GM12878 (cell line): ENCODE measurements at regions not wholly inside any gene's neighbourhood (a gene's known extent, or its start where the extent isn't known, plus 50 kb on each side); places are given as distances from the start of the nearest gene placed in this dataset.
A peak's percentile ranks its signal among the peaks of the same experiment; 100 is the strongest.

ENCODE experiments used
- ATAC-seq: fragments of 200-7000 bp; cut with Tn5 transposase; 3 replicates; pipeline ENCODE4 v1.9.1; 2020; ENCODE audit warnings: mild to moderate bottlenecking, moderate library complexity
- BruUV-seq: library from RNA; stranded (reverse); fragments of 400-500 nt; replicated peaks from 2 replicates; lab custom pipeline; 2021; lab: Mats Ljungman, UMichigan
- CTCF ChIA-PET: fragments of 300-600 bp; sonication (Branson Sonifier 250); formaldehyde crosslinking; extraction: SDS; loops from one replicate; lab custom pipeline; 2021; ENCODE audit warnings: inconsistent platforms; lab: Yijun Ruan, JAX
- POLR2A ChIA-PET: fragments of 350-600 bp; formaldehyde crosslinking; extraction: SDS; loops from one replicate; lab custom pipeline; 2021; ENCODE audit warnings: inconsistent platforms; lab: Charles Lee
- RAD21 ChIA-PET: fragments of 300-600 bp; sonication (Branson Sonifier 250); formaldehyde crosslinking; loops from one replicate; lab custom pipeline; 2023; ENCODE audit warnings: antibody characterized with exemption; ENCODE audit not compliant: unreplicated experiment; lab: Charles Lee
- SMC1A ChIA-PET: fragments of 300-600 bp; sonication (Branson Sonifier 250); formaldehyde crosslinking; loops from one replicate; lab custom pipeline; 2023; ENCODE audit not compliant: unreplicated experiment, uncharacterized antibody; lab: Charles Lee
- DNase-seq: peaks from one replicate; pipeline ENCODE4 v3.0.0-alpha.2; 2011; ENCODE audit warnings: low read depth, low spot score
- FAIRE-seq: peaks from 3 replicates; lab custom pipeline; 2011; peaks lifted over from hg19 to GRCh38; lab: Jason Lieb, UNC
- H2AFZ ChIP-seq: 2 replicates; pipeline ENCODE4 v1.6.0; 2011; ENCODE audit warnings: low read depth, low read length, control low read depth; ENCODE audit not compliant: control insufficient read depth
- H3K27ac ChIP-seq: 2 replicates; pipeline ENCODE4 v1.5.1; 2011; ENCODE audit warnings: control low read depth; ENCODE audit not compliant: control insufficient read depth, insufficient read depth
- H3K27me3 ChIP-seq, 2 experiments: replicated peaks in 1 of 2; 2 replicates each; pipeline versions ENCODE4 v1.6.0 to v1.6.1; 2011; ENCODE audit warnings: low read length in 1 of 2; ENCODE audit not compliant: control insufficient read depth in 2 of 2, insufficient read depth in 2 of 2
- H3K36me3 ChIP-seq, 2 experiments: 2 replicates each; pipeline ENCODE4 v1.5.1; 2011; ENCODE audit warnings: low read length in 1 of 2; ENCODE audit not compliant: control insufficient read depth in 2 of 2, insufficient read depth in 2 of 2
- H3K4me1 ChIP-seq: 2 replicates; pipeline ENCODE4 v1.6.1; 2011; ENCODE audit warnings: mild to moderate bottlenecking, low read length, moderate library complexity, mixed read lengths; ENCODE audit not compliant: control insufficient read depth, insufficient read depth
- H3K4me2 ChIP-seq: 2 replicates; pipeline ENCODE4 v1.6.0; 2011; ENCODE audit warnings: control low read depth; ENCODE audit not compliant: control insufficient read depth, insufficient read depth
- H3K4me3 ChIP-seq: fragments of 200-600 bp; sonication (generic); 2 replicates; pipeline ENCODE4 v1.5.1; 2016
- H3K79me2 ChIP-seq: 2 replicates; pipeline ENCODE4 v1.6.0; 2011; ENCODE audit warnings: low read length; ENCODE audit not compliant: control insufficient read depth, insufficient read depth
- H3K9ac ChIP-seq: 2 replicates; pipeline ENCODE4 v1.8.0; 2011; ENCODE audit warnings: low read length, control low read depth, mixed read lengths; ENCODE audit not compliant: control insufficient read depth, insufficient read depth
- H3K9me3 ChIP-seq: replicated peaks from 3 replicates; pipeline ENCODE4 v1.5.1; 2011; ENCODE audit warnings: mild to moderate bottlenecking, low read length; ENCODE audit not compliant: control insufficient read depth, insufficient read depth
- H4K20me1 ChIP-seq: 2 replicates; pipeline ENCODE4 v1.6.0; 2011; ENCODE audit not compliant: control insufficient read depth, insufficient read depth
- EZH2 ChIP-seq: IDR thresholded peaks from 2 replicates; pipeline ENCODE4 v1.6.1; 2012; ENCODE audit warnings: low read depth, mild to moderate bottlenecking, control low read depth, inconsistent platforms, low read length, borderline replicate concordance; ENCODE audit not compliant: control insufficient read depth
- NKRF ChIP-seq: fragments of 450-650 bp; conservative IDR thresholded peaks from 2 replicates; pipeline ENCODE4 v1.6.1; 2017; ENCODE audit warnings: mild to moderate bottlenecking, moderate library complexity
- RAD21 ChIP-seq: IDR thresholded peaks from 2 replicates; pipeline ENCODE4 v1.6.1; 2011; ENCODE audit warnings: mild to moderate bottlenecking, low read depth, low read length, moderate library complexity; ENCODE audit not compliant: insufficient read depth
- SMC3 ChIP-seq: IDR thresholded peaks from 2 replicates; pipeline ENCODE4 v1.6.1; 2011; ENCODE audit warnings: low read length, improper control_type of control experiment, borderline replicate concordance
- WGBS: methylation state at CpG from one replicate; pipeline ENCODE4 v1.1.6; 2016; ENCODE audit warnings: low lambda C conversion rate; ENCODE audit not compliant: insufficient replicate concordance, insufficient coverage; ENCODE audit errors: missing lambda C conversion rate; 5-methylcytosine and 5-hydroxymethylcytosine counted together
- in situ Hi-C: fragments of 300-500 bp; cut with MboI; formaldehyde crosslinking; loops from 9 replicates; pipeline ENCODE4 v1.14.3; 2018; ENCODE audit warnings: mixed read lengths
- intact Hi-C: fragments of 100-400 bp; cut with micrococcal nuclease; formaldehyde crosslinking; loops from one replicate; pipeline ENCODE4 v1.14.2; 2022; ENCODE audit not compliant: unreplicated experiment
- TF ChIP-seq, protein P1 (sequence below), 3 experiments: IDR thresholded peaks in 2 of 3; conservative IDR thresholded peaks in 1 of 3; 2 replicates each; pipeline ENCODE4 v1.5.1; 2011; ENCODE audit warnings: low read depth in 3 of 3, low read length in 3 of 3, mild to moderate bottlenecking in 3 of 3, control low read depth in 2 of 3, moderate library complexity in 2 of 3, inconsistent platforms in 1 of 3, mixed read lengths in 1 of 3; ENCODE audit not compliant: control insufficient read depth in 2 of 3, insufficient read depth in 1 of 3; ENCODE audit errors: extremely low read depth in 1 of 3

GRCh38 chr11:29159552-29160465 lies 857.0 kb downstream of the KCNA4 start:
- DNase-seq (no peak), FAIRE-seq (peak; percentile 65), ATAC-seq (peak; percentile 98)
- WGBS, result 8% methylated on average over 6 of the region's 6 CpGs
- no peak overlapping the region for H3K27ac ChIP-seq
- no peak for TF ChIP-seq EZH2
- TF ChIP-seq, protein P1, sequence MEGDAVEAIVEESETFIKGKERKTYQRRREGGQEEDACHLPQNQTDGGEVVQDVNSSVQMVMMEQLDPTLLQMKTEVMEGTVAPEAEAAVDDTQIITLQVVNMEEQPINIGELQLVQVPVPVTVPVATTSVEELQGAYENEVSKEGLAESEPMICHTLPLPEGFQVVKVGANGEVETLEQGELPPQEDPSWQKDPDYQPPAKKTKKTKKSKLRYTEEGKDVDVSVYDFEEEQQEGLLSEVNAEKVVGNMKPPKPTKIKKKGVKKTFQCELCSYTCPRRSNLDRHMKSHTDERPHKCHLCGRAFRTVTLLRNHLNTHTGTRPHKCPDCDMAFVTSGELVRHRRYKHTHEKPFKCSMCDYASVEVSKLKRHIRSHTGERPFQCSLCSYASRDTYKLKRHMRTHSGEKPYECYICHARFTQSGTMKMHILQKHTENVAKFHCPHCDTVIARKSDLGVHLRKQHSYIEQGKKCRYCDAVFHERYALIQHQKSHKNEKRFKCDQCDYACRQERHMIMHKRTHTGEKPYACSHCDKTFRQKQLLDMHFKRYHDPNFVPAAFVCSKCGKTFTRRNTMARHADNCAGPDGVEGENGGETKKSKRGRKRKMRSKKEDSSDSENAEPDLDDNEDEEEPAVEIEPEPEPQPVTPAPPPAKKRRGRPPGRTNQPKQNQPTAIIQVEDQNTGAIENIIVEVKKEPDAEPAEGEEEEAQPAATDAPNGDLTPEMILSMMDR (IDR thresholded peaks at IDR 0.05 in 2 of 3, conservative IDR thresholded peaks at IDR 0.05 in 1 of 3; ENCODE audit: control insufficient read depth in 2 of 3, extremely low read depth in 1 of 3, insufficient read depth in 1 of 3, low read depth in 3 of 3, low read length in 3 of 3), result peak; percentile 38 to 64 (median 52); a peak in 5 of 6 replicates
- TF ChIP-seq RAD21, result peak; percentile 72
- no peak for TF ChIP-seq NKRF
- TF ChIP-seq SMC3, result peak; percentile 55; the same call in 1 of the 2 replicates
- no peak overlapping the region for H2AFZ ChIP-seq
- no peak overlapping the region for H3K4me2 ChIP-seq
- in situ Hi-C loops (loop anchor here (10.0 kb wide), 1 partner anchor 1455 kb away; the partner anchor contains the start of gene BDNF), intact Hi-C loops (loop anchor here (1.0 to 10.0 kb wide), 5 partner anchors 169 to 1465 kb away; no protein-coding TSS in a partner anchor)
- no peaks in the 10 kb centered on the region for H3K9me3 ChIP-seq
- RAD21 ChIA-PET, result interaction anchor here (0.8 to 2.6 kb wide), 12 partner anchors 9 to 1464 kb away, joined by 3 to 31 read pairs (median 6); partner anchors contain the start of gene BDNF
- no peaks in the 10 kb centered on the region for H3K4me1 ChIP-seq
- no peaks in the 10 kb centered on the region for H3K27me3 ChIP-seq
- no TSS peak for BruUV-seq
- H3K79me2 ChIP-seq, result no peaks in the 10 kb centered on the region
- CTCF ChIA-PET, result interaction anchor here (0.5 to 6.7 kb wide), 31 partner anchors 8 to 1464 kb away, joined by 3 to 86 read pairs (median 4); partner anchors contain the start of gene BDNF
- POLR2A ChIA-PET, result interaction anchor here (1.6 kb wide), 1 partner anchor 169 kb away, joined by 5 read pairs; no protein-coding TSS in a partner anchor
- H3K36me3 ChIP-seq, result no peaks in the 10 kb centered on the region
- no peak overlapping the region for H3K9ac ChIP-seq
- no peak overlapping the region for H3K4me3 ChIP-seq
- H4K20me1 ChIP-seq, result no peaks in the 10 kb centered on the region
- SMC1A ChIA-PET, result interaction anchor here (0.7 to 4.0 kb wide), 18 partner anchors 11 to 1463 kb away, joined by 3 to 47 read pairs (median 3); partner anchors contain the start of gene BDNF
